ENCODE measurements at regions not wholly inside any gene's neighbourhood (a gene's known extent, or its start where the extent isn't known, plus 50 kb on each side); places are given as distances from the start of the nearest gene placed in this dataset.

DNA sequence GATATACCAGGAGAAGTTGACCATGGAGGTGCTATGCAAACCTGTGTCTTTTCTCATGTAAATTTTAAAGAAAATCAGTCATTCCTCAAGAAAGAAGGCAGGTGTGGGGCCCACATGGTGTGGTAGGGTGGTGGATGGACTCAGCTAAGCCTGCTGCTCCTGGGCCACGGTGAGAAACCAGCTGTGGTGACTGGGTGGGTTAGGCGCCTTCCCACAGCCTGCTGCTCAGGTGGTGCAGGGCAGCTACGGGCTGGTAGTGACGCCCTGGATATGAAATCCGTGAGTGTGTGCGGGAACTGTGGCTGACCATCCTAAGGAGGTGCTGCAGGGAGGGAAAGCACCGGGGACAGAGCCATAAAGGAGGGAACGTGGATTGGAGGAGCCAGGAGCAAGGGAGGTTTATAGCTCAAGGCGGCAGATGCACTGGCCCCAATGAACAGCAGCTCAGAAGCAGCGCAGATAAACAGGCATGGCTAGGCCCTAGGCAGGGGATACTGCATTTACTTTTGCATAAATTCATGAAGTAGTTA, 408.8 kb downstream of the FUT8 start:
- H3K9me3 ChIP-seq (replicated peaks; ENCODE audit: control insufficient read depth, insufficient read depth, low read length), result no peaks in the 10 kb centered on the region
- DNase-seq (ENCODE audit: low read depth, low spot score), result no peak
- RAD21 ChIA-PET (ENCODE audit: unreplicated experiment), result interaction anchor here (1.1 to 2.2 kb wide), 4 partner anchors 200 to 658 kb away, joined by 3 to 11 read pairs (median 4); no protein-coding TSS in a partner anchor
- WGBS (ENCODE audit: insufficient coverage, insufficient replicate concordance, low lambda C conversion rate, missing lambda C conversion rate), result 72% methylated on average over 10 of the region's 10 CpGs
- H3K27me3 ChIP-seq (replicated peaks in 1 of 2; ENCODE audit: control insufficient read depth in 2 of 2, insufficient read depth in 2 of 2, low read length in 1 of 2), result peaks cover 0 to 4% of the 10 kb centered on the region in 2 experiments; a peak in 1 of 4 replicates
- no peak overlapping the region for H3K9ac ChIP-seq (ENCODE audit: control insufficient read depth, insufficient read depth, low read length)
- H3K27ac ChIP-seq (ENCODE audit: control insufficient read depth, insufficient read depth), result no peak overlapping the region
- H4K20me1 ChIP-seq (ENCODE audit: control insufficient read depth, insufficient read depth), result no peaks in the 10 kb centered on the region
- no peak overlapping the region for H2AFZ ChIP-seq (ENCODE audit: control insufficient read depth, low read depth, low read length)
- in situ Hi-C loops (cut with MboI), result loop anchor here (5.0 to 10.0 kb wide), 3 partner anchors 399 to 654 kb away; no protein-coding TSS in a partner anchor
- CTCF ChIA-PET, result interaction anchor here (1.7 to 10.8 kb wide), 2 partner anchors 407 to 658 kb away, joined by 5 to 323 read pairs; partner anchors contain the start of gene FUT8
- intact Hi-C loops (cut with micrococcal nuclease; ENCODE audit: unreplicated experiment), result loop anchor here (10.0 kb wide), 2 partner anchors 186 to 536 kb away; no protein-coding TSS in a partner anchor
- no peak overlapping the region for H3K4me2 ChIP-seq (ENCODE audit: control insufficient read depth, insufficient read depth)
- no peaks in the 10 kb centered on the region for H3K36me3 ChIP-seq (ENCODE audit: control insufficient read depth in 2 of 2, insufficient read depth in 2 of 2, low read length in 1 of 2)
- no peak for ATAC-seq
- no peaks in the 10 kb centered on the region for H3K4me1 ChIP-seq (ENCODE audit: control insufficient read depth, insufficient read depth, low read length)
- H3K79me2 ChIP-seq (ENCODE audit: control insufficient read depth, insufficient read depth, low read length), result no peaks in the 10 kb centered on the region
- POLR2A ChIA-PET, result no interaction called here
- H3K4me3 ChIP-seq, result no peak overlapping the region
- BruUV-seq (replicated peaks), result no TSS peak
- no peak for TF ChIP-seq NFXL1 (IDR thresholded peaks at IDR 0.05; ENCODE audit: borderline replicate concordance)
- TF ChIP-seq, protein P1, sequence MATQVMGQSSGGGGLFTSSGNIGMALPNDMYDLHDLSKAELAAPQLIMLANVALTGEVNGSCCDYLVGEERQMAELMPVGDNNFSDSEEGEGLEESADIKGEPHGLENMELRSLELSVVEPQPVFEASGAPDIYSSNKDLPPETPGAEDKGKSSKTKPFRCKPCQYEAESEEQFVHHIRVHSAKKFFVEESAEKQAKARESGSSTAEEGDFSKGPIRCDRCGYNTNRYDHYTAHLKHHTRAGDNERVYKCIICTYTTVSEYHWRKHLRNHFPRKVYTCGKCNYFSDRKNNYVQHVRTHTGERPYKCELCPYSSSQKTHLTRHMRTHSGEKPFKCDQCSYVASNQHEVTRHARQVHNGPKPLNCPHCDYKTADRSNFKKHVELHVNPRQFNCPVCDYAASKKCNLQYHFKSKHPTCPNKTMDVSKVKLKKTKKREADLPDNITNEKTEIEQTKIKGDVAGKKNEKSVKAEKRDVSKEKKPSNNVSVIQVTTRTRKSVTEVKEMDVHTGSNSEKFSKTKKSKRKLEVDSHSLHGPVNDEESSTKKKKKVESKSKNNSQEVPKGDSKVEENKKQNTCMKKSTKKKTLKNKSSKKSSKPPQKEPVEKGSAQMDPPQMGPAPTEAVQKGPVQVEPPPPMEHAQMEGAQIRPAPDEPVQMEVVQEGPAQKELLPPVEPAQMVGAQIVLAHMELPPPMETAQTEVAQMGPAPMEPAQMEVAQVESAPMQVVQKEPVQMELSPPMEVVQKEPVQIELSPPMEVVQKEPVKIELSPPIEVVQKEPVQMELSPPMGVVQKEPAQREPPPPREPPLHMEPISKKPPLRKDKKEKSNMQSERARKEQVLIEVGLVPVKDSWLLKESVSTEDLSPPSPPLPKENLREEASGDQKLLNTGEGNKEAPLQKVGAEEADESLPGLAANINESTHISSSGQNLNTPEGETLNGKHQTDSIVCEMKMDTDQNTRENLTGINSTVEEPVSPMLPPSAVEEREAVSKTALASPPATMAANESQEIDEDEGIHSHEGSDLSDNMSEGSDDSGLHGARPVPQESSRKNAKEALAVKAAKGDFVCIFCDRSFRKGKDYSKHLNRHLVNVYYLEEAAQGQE (IDR thresholded peaks at IDR 0.05; ENCODE audit: low read depth, low read length), result no peak
- TF ChIP-seq ATF7 (IDR thresholded peaks at IDR 0.05; ENCODE audit: low read depth), result no peak
- TF ChIP-seq ZNF622 (IDR thresholded peaks at IDR 0.05), result no peak
- TF ChIP-seq, protein P2, sequence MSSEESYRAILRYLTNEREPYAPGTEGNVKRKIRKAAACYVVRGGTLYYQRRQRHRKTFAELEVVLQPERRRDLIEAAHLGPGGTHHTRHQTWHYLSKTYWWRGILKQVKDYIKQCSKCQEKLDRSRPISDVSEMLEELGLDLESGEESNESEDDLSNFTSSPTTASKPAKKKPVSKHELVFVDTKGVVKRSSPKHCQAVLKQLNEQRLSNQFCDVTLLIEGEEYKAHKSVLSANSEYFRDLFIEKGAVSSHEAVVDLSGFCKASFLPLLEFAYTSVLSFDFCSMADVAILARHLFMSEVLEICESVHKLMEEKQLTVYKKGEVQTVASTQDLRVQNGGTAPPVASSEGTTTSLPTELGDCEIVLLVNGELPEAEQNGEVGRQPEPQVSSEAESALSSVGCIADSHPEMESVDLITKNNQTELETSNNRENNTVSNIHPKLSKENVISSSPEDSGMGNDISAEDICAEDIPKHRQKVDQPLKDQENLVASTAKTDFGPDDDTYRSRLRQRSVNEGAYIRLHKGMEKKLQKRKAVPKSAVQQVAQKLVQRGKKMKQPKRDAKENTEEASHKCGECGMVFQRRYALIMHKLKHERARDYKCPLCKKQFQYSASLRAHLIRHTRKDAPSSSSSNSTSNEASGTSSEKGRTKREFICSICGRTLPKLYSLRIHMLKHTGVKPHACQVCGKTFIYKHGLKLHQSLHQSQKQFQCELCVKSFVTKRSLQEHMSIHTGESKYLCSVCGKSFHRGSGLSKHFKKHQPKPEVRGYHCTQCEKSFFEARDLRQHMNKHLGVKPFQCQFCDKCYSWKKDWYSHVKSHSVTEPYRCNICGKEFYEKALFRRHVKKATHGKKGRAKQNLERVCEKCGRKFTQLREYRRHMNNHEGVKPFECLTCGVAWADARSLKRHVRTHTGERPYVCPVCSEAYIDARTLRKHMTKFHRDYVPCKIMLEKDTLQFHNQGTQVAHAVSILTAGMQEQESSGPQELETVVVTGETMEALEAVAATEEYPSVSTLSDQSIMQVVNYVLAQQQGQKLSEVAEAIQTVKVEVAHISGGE (CRISPR knock-in tag; IDR thresholded peaks at IDR 0.05), result no peak
- TF ChIP-seq CHD4 (IDR thresholded peaks at IDR 0.05), result no peak
- no peak for TF ChIP-seq HDGF (IDR thresholded peaks at IDR 0.05)
- TF ChIP-seq CEBPB (IDR thresholded peaks at IDR 0.05; ENCODE audit: borderline replicate concordance in 1 of 2, low read depth in 2 of 2, low read length in 2 of 2), result no peak
- TF ChIP-seq RBBP5 (conservative IDR thresholded peaks at IDR 0.05), result no peak
- TF ChIP-seq GATAD2B (conservative IDR thresholded peaks at IDR 0.05; ENCODE audit: low read depth), result no peak
- no peak for TF ChIP-seq BRCA1 (IDR thresholded peaks at IDR 0.05; ENCODE audit: low read depth, low read length)
- no peak for TF ChIP-seq NR2C1 (IDR thresholded peaks at IDR 0.05)
- no peak for TF ChIP-seq ZNF217 (IDR thresholded peaks at IDR 0.05)
- TF ChIP-seq YBX1 (IDR thresholded peaks at IDR 0.05), result no peak
- SMC1A ChIA-PET (ENCODE audit: uncharacterized antibody, unreplicated experiment), result interaction anchor here (0.6 to 9.7 kb wide), 4 partner anchors 373 to 657 kb away, joined by 3 to 288 read pairs (median 21); partner anchors contain the start of gene FUT8
- no peak for FAIRE-seq

Data from GM12878 (cell line).